SU-DHL-6 (cell line): ENCODE measurements at regions not wholly inside any gene's neighbourhood (a gene's known extent, or its start where the extent isn't known, plus 50 kb on each side); places are given as distances from the start of the nearest gene placed in this dataset.

Experiments used
- H2AFZ ChIP-seq: fragments of 200-600 bp; sonication (generic); 2 replicates; pipeline ENCODE4 v1.6.1; 2014; ENCODE audit warnings: low read depth, mild to moderate bottlenecking, moderate library complexity, mixed read lengths, antibody characterized with exemption, low read length; ENCODE audit not compliant: severe bottlenecking
- H3F3A ChIP-seq: fragments of 200-600 bp; shearing (Covaris generic); 2 replicates; pipeline ENCODE4 v1.6.0; 2016; ENCODE audit warnings: antibody characterized with exemption, mild to moderate bottlenecking; ENCODE audit not compliant: insufficient read depth
- H3K27ac ChIP-seq: fragments of 200-600 bp; sonication (generic); 2 replicates; pipeline ENCODE4 v1.5.1; 2016; ENCODE audit warnings: low read depth, mild to moderate bottlenecking, low read length, moderate library complexity, mixed read lengths
- H3K27me3 ChIP-seq: fragments of 200-600 bp; sonication (generic), shearing (Covaris generic); 2 replicates; pipeline ENCODE4 v1.6.0; 2014; ENCODE audit warnings: mild to moderate bottlenecking, low read length
- H3K36me3 ChIP-seq: fragments of 200-600 bp; sonication (generic); 2 replicates; pipeline ENCODE4 v1.6.1; 2014; ENCODE audit warnings: mild to moderate bottlenecking, low read length, mixed read lengths
- H3K4me2 ChIP-seq: fragments of 300-600, 200-600 bp; shearing (Covaris generic), sonication (generic); 2 replicates; pipeline ENCODE4 v1.6.0; 2014; ENCODE audit warnings: low read length, low read depth, mild to moderate bottlenecking; ENCODE audit not compliant: poor library complexity, severe bottlenecking
- H3K4me3 ChIP-seq: fragments of 200-600 bp; sonication (generic); 2 replicates; pipeline ENCODE4 v1.5.1; 2014; ENCODE audit warnings: antibody characterized with exemption, low read length, mild to moderate bottlenecking, mixed read lengths; ENCODE audit not compliant: insufficient read depth, poor library complexity, severe bottlenecking
- H3K79me2 ChIP-seq: fragments of 200-600 bp; sonication (generic); 2 replicates; pipeline ENCODE4 v1.6.1; 2014; ENCODE audit warnings: mild to moderate bottlenecking, low read length, moderate library complexity; ENCODE audit not compliant: insufficient read depth
- H3K9ac ChIP-seq: fragments of 200-600 bp; sonication (generic); 2 replicates; pipeline ENCODE4 v1.7.0; 2014; ENCODE audit warnings: mild to moderate bottlenecking, low read length
- H3K9me2 ChIP-seq: fragments of 200-600 bp; sonication (generic); replicated peaks from 2 replicates; pipeline ENCODE4 v1.6.1; 2014; ENCODE audit warnings: low read length; ENCODE audit not compliant: insufficient read depth
- H3K9me3 ChIP-seq: fragments of 200-600 bp; sonication (generic); 2 replicates; pipeline ENCODE4 v1.6.1; 2014; ENCODE audit warnings: low read length, mixed read lengths; ENCODE audit not compliant: insufficient read depth
- H4K20me1 ChIP-seq: fragments of 200-600 bp; sonication (generic); 2 replicates; pipeline ENCODE4 v1.6.1; 2014; ENCODE audit warnings: low read depth, mild to moderate bottlenecking, antibody characterized with exemption, low read length, moderate library complexity, mixed read lengths
- EZH2phosphoT487 ChIP-seq: fragments of 200-600 bp; sonication (generic), shearing (Covaris generic); conservative IDR thresholded peaks from 2 replicates; pipeline ENCODE4 v1.6.1; 2018; ENCODE audit warnings: mild to moderate bottlenecking, antibody characterized with exemption, low read length, moderate library complexity, mixed read lengths
- TF ChIP-seq, protein P1 (sequence below): fragments of 200-600 bp; sonication (generic); IDR thresholded peaks from one replicate; pipeline ENCODE4 v1.5.1; 2017; ENCODE audit warnings: antibody characterized with exemption, mild to moderate bottlenecking, low read length, moderate library complexity; ENCODE audit not compliant: insufficient read depth, poor library complexity, severe bottlenecking

DNA sequence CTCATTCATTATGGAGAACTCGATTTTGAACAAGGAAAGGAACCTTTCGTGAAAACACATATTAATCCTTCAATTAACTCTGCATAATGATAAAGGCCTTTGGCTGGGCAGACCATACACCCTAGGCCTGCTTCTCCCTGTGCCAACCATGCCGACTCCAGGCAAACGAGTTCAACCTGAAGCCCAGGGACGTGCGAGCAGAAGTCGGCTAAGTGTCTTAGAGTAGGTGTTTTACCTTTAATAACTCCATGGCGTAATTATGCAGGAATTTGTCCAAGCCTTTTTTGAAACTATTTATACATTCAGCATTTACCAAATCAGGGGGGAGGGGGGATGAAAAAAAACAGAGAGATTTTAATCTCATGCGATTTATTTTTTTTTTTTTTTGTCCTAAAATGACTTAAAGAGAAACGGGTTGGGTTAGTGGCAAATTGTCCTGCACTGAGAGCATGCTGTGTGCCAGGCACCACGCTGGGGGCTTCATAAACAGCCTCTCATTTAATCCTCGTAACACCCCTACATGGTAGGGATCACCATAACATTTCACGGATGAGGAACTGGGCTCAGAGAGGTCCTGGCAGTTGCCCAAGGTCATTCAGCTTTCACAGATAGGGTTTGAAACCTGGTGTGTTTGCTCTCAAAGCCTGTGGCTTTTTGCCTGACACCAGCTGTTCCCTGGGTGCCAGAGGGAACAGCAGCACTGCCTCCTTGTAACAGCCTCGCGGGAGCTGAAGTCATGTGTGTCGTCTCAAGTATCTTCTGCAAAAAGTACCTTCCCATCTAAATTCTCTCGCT lies 423.9 kb downstream of the MN1 start:
- Histone ChIP-seq H3K9ac (no peak overlapping the region), H3K79me2 (no peaks in the 10 kb centered on the region), H3K36me3 (no peaks in the 10 kb centered on the region), H3K9me3 (no peaks in the 10 kb centered on the region), H3K4me2 (no peak overlapping the region), H3K27ac (no peak overlapping the region), H3K4me3 (no peak overlapping the region), H2AFZ (no peak overlapping the region), H3K27me3 (no peaks in the 10 kb centered on the region), H4K20me1 (no peaks in the 10 kb centered on the region), H3K9me2 (no peaks in the 10 kb centered on the region), H3F3A (no peaks in the 10 kb centered on the region)
- no peak for TF ChIP-seq EZH2phosphoT487
- TF ChIP-seq, protein P1, sequence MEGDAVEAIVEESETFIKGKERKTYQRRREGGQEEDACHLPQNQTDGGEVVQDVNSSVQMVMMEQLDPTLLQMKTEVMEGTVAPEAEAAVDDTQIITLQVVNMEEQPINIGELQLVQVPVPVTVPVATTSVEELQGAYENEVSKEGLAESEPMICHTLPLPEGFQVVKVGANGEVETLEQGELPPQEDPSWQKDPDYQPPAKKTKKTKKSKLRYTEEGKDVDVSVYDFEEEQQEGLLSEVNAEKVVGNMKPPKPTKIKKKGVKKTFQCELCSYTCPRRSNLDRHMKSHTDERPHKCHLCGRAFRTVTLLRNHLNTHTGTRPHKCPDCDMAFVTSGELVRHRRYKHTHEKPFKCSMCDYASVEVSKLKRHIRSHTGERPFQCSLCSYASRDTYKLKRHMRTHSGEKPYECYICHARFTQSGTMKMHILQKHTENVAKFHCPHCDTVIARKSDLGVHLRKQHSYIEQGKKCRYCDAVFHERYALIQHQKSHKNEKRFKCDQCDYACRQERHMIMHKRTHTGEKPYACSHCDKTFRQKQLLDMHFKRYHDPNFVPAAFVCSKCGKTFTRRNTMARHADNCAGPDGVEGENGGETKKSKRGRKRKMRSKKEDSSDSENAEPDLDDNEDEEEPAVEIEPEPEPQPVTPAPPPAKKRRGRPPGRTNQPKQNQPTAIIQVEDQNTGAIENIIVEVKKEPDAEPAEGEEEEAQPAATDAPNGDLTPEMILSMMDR = no peak

DNA sequence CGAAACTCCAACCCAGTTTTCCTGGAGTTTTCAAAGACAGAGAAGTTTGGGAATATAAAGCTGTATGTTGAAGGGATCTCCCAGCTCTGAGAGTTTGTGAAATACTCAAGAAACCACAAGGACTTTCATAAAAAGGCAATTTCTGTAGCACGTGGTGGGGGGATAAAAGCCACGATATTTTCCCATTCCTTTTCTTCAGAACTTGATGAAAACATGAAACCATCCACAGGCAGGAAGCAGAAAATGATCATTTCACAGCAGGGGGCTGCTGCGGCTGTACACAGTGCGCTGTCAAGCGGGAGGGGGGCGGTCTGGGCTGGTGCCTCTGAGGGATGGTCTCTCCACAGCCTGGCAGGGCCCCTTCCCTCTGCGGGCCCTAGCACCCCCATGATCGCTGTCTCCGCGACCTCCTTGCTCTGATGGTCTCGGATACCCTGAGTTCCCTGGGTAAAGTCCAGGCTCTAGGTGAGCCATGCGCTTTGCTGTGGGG lies 423.2 kb downstream of the MN1 start:
- TF ChIP-seq, protein P1 = no peak
- no peak for TF ChIP-seq EZH2phosphoT487
- H3F3A ChIP-seq = no peaks in the 10 kb centered on the region
- H3K9me2 ChIP-seq = no peaks in the 10 kb centered on the region
- no peak overlapping the region for H3K4me2 ChIP-seq
- H3K36me3 ChIP-seq = no peaks in the 10 kb centered on the region
- H3K9ac ChIP-seq = no peak overlapping the region
- H3K4me3 ChIP-seq = no peak overlapping the region
- no peak overlapping the region for H2AFZ ChIP-seq
- no peaks in the 10 kb centered on the region for H3K9me3 ChIP-seq
- H3K79me2 ChIP-seq = no peaks in the 10 kb centered on the region
- no peak overlapping the region for H3K27ac ChIP-seq
- no peaks in the 10 kb centered on the region for H4K20me1 ChIP-seq
- H3K27me3 ChIP-seq = no peaks in the 10 kb centered on the region

DNA sequence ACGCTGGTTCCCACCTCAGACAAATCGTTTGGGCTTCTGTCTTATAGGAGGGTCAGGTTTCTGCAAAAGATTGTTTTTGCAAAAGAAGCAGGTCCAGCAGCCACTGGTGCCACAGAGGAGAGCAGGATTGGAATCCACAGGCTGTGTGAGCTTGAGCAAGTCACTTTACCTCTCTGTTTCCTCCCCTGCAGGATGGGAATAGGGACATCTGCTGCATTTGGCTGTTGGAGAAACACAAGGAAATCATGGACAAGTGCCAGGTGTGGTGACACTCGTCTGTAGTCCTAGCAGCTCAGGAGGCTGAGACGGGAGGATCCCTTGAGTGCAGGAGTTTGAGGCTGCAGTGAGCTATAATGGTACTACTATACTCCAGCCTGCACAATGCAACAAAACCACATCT lies 422.6 kb downstream of the MN1 start:
- Histone ChIP-seq H3K27me3 (no peaks in the 10 kb centered on the region), H3K27ac (no peak overlapping the region), H3K9me3 (no peaks in the 10 kb centered on the region), H2AFZ (no peak overlapping the region), H3K4me2 (no peak overlapping the region), H3F3A (no peaks in the 10 kb centered on the region), H3K9me2 (no peaks in the 10 kb centered on the region), H3K9ac (no peak overlapping the region), H3K36me3 (no peaks in the 10 kb centered on the region), H4K20me1 (no peaks in the 10 kb centered on the region), H3K79me2 (no peaks in the 10 kb centered on the region), H3K4me3 (no peak overlapping the region)
- TF ChIP-seq, protein P1 = no peak
- TF ChIP-seq EZH2phosphoT487 = no peak
